ENCODE measurements at regions not wholly inside any gene's neighbourhood (a gene's known extent, or its start where the extent isn't known, plus 50 kb on each side); places are given as distances from the start of the nearest gene placed in this dataset.

- TF ChIP-seq EP300 (IDR thresholded peaks at IDR 0.05; ENCODE audit: borderline replicate concordance) (no peak), RAD21 (IDR thresholded peaks at IDR 0.05; ENCODE audit: low read depth) (no peak), NFIC (IDR thresholded peaks at IDR 0.05) (no peak), FOXM1 (IDR thresholded peaks at IDR 0.05; ENCODE audit: borderline replicate concordance, low read depth) (no peak), YY1 (IDR thresholded peaks at IDR 0.05; ENCODE audit: low read depth) (no peak), CEBPB (IDR thresholded peaks at IDR 0.05) (no peak)
Observed at GRCh38 chr1:177800400-177801088, 169.3 kb downstream of the SEC16B start.
